Endothelial cell of umbilical vein (primary cell): ENCODE measurements at regions not wholly inside any gene's neighbourhood (a gene's known extent, or its start where the extent isn't known, plus 50 kb on each side); places are given as distances from the start of the nearest gene placed in this dataset.

Source experiments
- EZH2 ChIP-seq: IDR thresholded peaks from 2 replicates; pipeline ENCODE4 v1.6.1; 2012; ENCODE audit warnings: borderline replicate concordance, low read depth, mild to moderate bottlenecking, moderate library complexity, low read length, inconsistent platforms; ENCODE audit not compliant: severe bottlenecking
- MYC ChIP-seq: IDR thresholded peaks from one replicate; pipeline ENCODE4 v1.6.1; 2011; ENCODE audit warnings: mild to moderate bottlenecking, low read depth, low read length
- POLR2A ChIP-seq: IDR thresholded peaks from 2 replicates; pipeline ENCODE4 v1.6.1; 2012; ENCODE audit warnings: low read depth, mild to moderate bottlenecking, control low read depth, low read length
- TF ChIP-seq, protein P1 (sequence below), 2 donors: IDR thresholded peaks; 1 replicate in 1 of 2; 2 replicates in 1 of 2; pipeline ENCODE4 v1.5.1; 2011; ENCODE audit warnings: low read length in 2 of 2, mild to moderate bottlenecking in 2 of 2, moderate library complexity in 2 of 2, control low read depth in 1 of 2, inconsistent platforms in 1 of 2, low read depth in 1 of 2; ENCODE audit not compliant: insufficient read depth in 1 of 2; ENCODE audit errors: extremely low read depth in 1 of 2

DNA sequence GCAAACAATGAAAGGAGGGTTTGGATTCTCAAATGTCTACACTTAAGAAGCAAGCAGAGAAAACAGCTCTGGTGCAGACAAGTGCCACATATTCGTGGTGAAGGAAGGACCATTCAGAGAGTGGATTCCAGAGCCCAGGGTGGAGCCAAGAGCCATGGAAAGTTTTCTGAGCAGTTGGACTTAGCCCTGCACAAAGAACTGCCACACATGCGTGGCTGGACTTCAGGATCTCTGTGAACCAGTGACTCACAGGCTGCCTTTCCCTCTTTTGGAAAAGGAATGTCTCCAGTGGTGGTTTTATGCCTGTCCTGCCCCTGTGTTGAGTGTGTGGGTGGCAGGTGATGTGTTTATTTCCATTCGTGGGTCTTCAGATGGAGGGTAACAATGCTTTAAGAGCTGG, 489.5 kb downstream of the CDH26 start:
- TF ChIP-seq, protein P1, sequence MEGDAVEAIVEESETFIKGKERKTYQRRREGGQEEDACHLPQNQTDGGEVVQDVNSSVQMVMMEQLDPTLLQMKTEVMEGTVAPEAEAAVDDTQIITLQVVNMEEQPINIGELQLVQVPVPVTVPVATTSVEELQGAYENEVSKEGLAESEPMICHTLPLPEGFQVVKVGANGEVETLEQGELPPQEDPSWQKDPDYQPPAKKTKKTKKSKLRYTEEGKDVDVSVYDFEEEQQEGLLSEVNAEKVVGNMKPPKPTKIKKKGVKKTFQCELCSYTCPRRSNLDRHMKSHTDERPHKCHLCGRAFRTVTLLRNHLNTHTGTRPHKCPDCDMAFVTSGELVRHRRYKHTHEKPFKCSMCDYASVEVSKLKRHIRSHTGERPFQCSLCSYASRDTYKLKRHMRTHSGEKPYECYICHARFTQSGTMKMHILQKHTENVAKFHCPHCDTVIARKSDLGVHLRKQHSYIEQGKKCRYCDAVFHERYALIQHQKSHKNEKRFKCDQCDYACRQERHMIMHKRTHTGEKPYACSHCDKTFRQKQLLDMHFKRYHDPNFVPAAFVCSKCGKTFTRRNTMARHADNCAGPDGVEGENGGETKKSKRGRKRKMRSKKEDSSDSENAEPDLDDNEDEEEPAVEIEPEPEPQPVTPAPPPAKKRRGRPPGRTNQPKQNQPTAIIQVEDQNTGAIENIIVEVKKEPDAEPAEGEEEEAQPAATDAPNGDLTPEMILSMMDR (IDR thresholded peaks at IDR 0.05; ENCODE audit: extremely low read depth in 1 of 2, insufficient read depth in 1 of 2, low read depth in 1 of 2, low read length in 2 of 2), result no peak
- TF ChIP-seq POLR2A, result no peak
- no peak for TF ChIP-seq EZH2
- no peak for TF ChIP-seq MYC
